PC-3 (cell line): ENCODE measurements at regions not wholly inside any gene's neighbourhood (a gene's known extent, or its start where the extent isn't known, plus 50 kb on each side); places are given as distances from the start of the nearest gene placed in this dataset.

Experiments used
- EZH2 ChIP-seq: fragments of 300-600 bp; sonication (generic); IDR thresholded peaks from one replicate; pipeline ENCODE4 v1.6.1; 2017; ENCODE audit warnings: antibody characterized with exemption, mild to moderate bottlenecking, low read length; ENCODE audit not compliant: unreplicated experiment
- EZH2phosphoT487 ChIP-seq: fragments of 300-600 bp; sonication (generic); IDR thresholded peaks from 2 replicates; pipeline ENCODE4 v1.6.1; 2018; ENCODE audit warnings: mild to moderate bottlenecking, antibody characterized with exemption, low read length, borderline replicate concordance
- TF ChIP-seq, protein P1 (sequence below): fragments of 300-600 bp; sonication (generic); conservative IDR thresholded peaks from 2 replicates; pipeline ENCODE4 v1.5.1; 2017; ENCODE audit warnings: antibody characterized with exemption, low read depth, mild to moderate bottlenecking, low read length

DNA sequence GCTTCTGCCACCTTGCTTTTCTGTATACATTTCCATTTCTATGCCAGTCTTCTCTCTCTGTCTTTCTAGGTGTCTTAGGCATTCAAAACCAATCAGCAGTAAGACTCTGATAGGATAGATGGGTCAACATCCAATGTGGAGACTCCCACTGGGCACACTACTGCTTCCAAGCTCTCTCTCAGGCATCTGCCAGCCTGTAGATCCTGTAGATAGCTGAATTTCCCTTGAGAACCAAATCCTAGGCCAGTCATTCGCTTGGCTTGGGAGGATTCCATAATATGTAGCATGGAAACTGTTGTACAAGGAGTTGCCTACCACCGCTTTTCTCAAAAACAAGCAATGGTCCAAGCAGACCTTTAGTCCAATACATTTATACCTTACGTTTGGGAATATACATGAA is 262.8 kb upstream of the RARB start:
- TF ChIP-seq, protein P1, sequence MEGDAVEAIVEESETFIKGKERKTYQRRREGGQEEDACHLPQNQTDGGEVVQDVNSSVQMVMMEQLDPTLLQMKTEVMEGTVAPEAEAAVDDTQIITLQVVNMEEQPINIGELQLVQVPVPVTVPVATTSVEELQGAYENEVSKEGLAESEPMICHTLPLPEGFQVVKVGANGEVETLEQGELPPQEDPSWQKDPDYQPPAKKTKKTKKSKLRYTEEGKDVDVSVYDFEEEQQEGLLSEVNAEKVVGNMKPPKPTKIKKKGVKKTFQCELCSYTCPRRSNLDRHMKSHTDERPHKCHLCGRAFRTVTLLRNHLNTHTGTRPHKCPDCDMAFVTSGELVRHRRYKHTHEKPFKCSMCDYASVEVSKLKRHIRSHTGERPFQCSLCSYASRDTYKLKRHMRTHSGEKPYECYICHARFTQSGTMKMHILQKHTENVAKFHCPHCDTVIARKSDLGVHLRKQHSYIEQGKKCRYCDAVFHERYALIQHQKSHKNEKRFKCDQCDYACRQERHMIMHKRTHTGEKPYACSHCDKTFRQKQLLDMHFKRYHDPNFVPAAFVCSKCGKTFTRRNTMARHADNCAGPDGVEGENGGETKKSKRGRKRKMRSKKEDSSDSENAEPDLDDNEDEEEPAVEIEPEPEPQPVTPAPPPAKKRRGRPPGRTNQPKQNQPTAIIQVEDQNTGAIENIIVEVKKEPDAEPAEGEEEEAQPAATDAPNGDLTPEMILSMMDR: no peak
- TF ChIP-seq EZH2: no peak
- no peak for TF ChIP-seq EZH2phosphoT487
